Dedifferentiated amniotic fluid mesenchymal stem cell (primary cell): ENCODE measurements at regions not wholly inside any gene's neighbourhood (a gene's known extent, or its start where the extent isn't known, plus 50 kb on each side); places are given as distances from the start of the nearest gene placed in this dataset.
"Not testable (repeated sequence)": the region's sequence is repeated elsewhere in the genome, so short reads cannot be mapped to it uniquely, and the experiment has no call there.

Source experiments
- DNase-seq: peaks from one replicate; pipeline ENCODE4 v3.0.0-alpha.2; 2016; ENCODE audit errors: extremely low spot score

- DNase-seq: no peak
Observed at GRCh38 chr13:76292031-76292430, 594.2 kb downstream of the KCTD12 start.

GRCh38 chr13:76289558-76289957 is 596.6 kb downstream of the KCTD12 start:
- DNase-seq: no peak

GRCh38 chr13:76286178-76286577 is 600.0 kb downstream of the KCTD12 start:
- peak; percentile 50 for DNase-seq

GRCh38 chr13:76285463-76285862 is 600.7 kb downstream of the KCTD12 start:
- no peak for DNase-seq

GRCh38 chr13:76279766-76280165 is 606.4 kb downstream of the KCTD12 start:
- not testable (repeated sequence) for DNase-seq

- no peak for DNase-seq
Observed at GRCh38 chr13:76271728-76272232, 614.4 kb downstream of the KCTD12 start.

- DNase-seq: not testable (repeated sequence)
Observed at GRCh38 chr13:76268307-76268706, 617.9 kb downstream of the KCTD12 start.

- no peak for DNase-seq
Observed at GRCh38 chr13:76267216-76267615, 619.0 kb downstream of the KCTD12 start.

GRCh38 chr13:76266561-76266960 is 619.6 kb downstream of the KCTD12 start:
- peak; percentile 47 for DNase-seq

- no peak for DNase-seq
Observed at GRCh38 chr13:76250211-76250610, 614.1 kb downstream of the LMO7 start.

GRCh38 chr13:76245920-76246319 is 609.8 kb downstream of the LMO7 start:
- DNase-seq: no peak

- no peak for DNase-seq
Observed at GRCh38 chr13:76245211-76245610, 609.1 kb downstream of the LMO7 start.

- not testable (repeated sequence) for DNase-seq
Observed at GRCh38 chr13:76243120-76243519, 607.0 kb downstream of the LMO7 start.

GRCh38 chr13:76239031-76239680 is 603.0 kb downstream of the LMO7 start:
- peak; percentile 44 for DNase-seq

- no peak for DNase-seq
Observed at GRCh38 chr13:76231522-76232167, 595.5 kb downstream of the LMO7 start.

GRCh38 chr13:76229281-76229680 is 593.2 kb downstream of the LMO7 start:
- no peak for DNase-seq

GRCh38 chr13:76226941-76227340 is 590.8 kb downstream of the LMO7 start:
- DNase-seq: peak; percentile 24

- no peak for DNase-seq
Observed at GRCh38 chr13:76225815-76226489, 589.8 kb downstream of the LMO7 start.

- no peak for DNase-seq
Observed at GRCh38 chr13:76223999-76224398, 587.9 kb downstream of the LMO7 start.

- DNase-seq: no peak
Observed at GRCh38 chr13:76223565-76223964, 587.4 kb downstream of the LMO7 start.

GRCh38 chr13:76222511-76222910 is 586.4 kb downstream of the LMO7 start:
- no peak for DNase-seq

GRCh38 chr13:76216729-76217128 is 580.6 kb downstream of the LMO7 start:
- DNase-seq: no peak

- DNase-seq: no peak
Observed at GRCh38 chr13:76214001-76214400, 577.9 kb downstream of the LMO7 start.
